K562 (cell line): ENCODE measurements at regions not wholly inside any gene's neighbourhood (a gene's known extent, or its start where the extent isn't known, plus 50 kb on each side); places are given as distances from the start of the nearest gene placed in this dataset.

Source experiments
- ATAC-seq: fragments of 200-7000 bp; cut with Tn5 transposase; 3 replicates; pipeline ENCODE4 v1.9.1; 2020; ENCODE audit warnings: moderate library complexity
- BruUV-seq: library from RNA; stranded (reverse); fragments of 400-500 nt; replicated peaks from 2 replicates; lab custom pipeline; 2021; lab: Mats Ljungman, UMichigan
- CTCF ChIA-PET: fragments of 300-600 bp; formaldehyde crosslinking; extraction: SDS; loops from one replicate; lab custom pipeline; 2021; ENCODE audit warnings: low intra/inter-chr PET ratio; lab: Yijun Ruan, JAX
- POLR2A ChIA-PET: fragments of 300-600, 350-650 bp; sonication (Branson Sonifier 250); formaldehyde crosslinking; extraction: SDS; loops from one replicate; lab custom pipeline; 2021; ENCODE audit warnings: antibody characterized with exemption, inconsistent platforms; lab: Yijun Ruan, JAX
- DNase-seq, 4 experiments: peaks; one replicate each; pipeline versions ENCODE4 v3.0.0 to v3.0.0-alpha.2; 2011 to 2018; ENCODE audit warnings: low spot score in 3 of 4, mixed read lengths in 3 of 4; ENCODE audit errors: extremely low read depth in 1 of 4
- FAIRE-seq: peaks from 2 replicates; lab custom pipeline; 2011; peaks lifted over from hg19 to GRCh38; lab: Jason Lieb, UNC
- H2AFZ ChIP-seq: 2 replicates; pipeline ENCODE4 v1.6.0; 2011; ENCODE audit warnings: low read depth, low read length, control low read depth, inconsistent platforms
- H3K27ac ChIP-seq: fragments of 200-600 bp; 3 replicates; pipeline ENCODE4 v1.8.0; 2011; ENCODE audit warnings: low read depth, mild to moderate bottlenecking, control low read depth, inconsistent platforms, low read length, moderate library complexity, mixed read lengths; ENCODE audit errors: extremely low read depth
- H3K27me3 ChIP-seq, 2 experiments: fragments of 300-600 bp in 1 of 2; 2 replicates in 1 of 2; 3 replicates in 1 of 2; pipeline versions ENCODE4 v1.6.0 to v1.8.0; 2011; ENCODE audit warnings: inconsistent platforms in 2 of 2, low read length in 2 of 2, mild to moderate bottlenecking in 1 of 2, mixed read lengths in 1 of 2, moderate library complexity in 1 of 2; ENCODE audit not compliant: control insufficient read depth in 2 of 2, insufficient read depth in 2 of 2
- H3K36me3 ChIP-seq: fragments of 300-600 bp; 3 replicates; pipeline ENCODE4 v1.8.0; 2011; ENCODE audit warnings: mild to moderate bottlenecking, low read length, inconsistent platforms; ENCODE audit not compliant: control insufficient read depth, insufficient read depth
- H3K4me1 ChIP-seq, 2 experiments: fragments of 200-600 bp in 1 of 2; replicated peaks in 1 of 2; 2 replicates in 1 of 2; 3 replicates in 1 of 2; pipeline versions ENCODE4 v1.5.1 to v1.8.0; 2011; ENCODE audit warnings: inconsistent platforms in 2 of 2, low read length in 2 of 2, mild to moderate bottlenecking in 1 of 2, mixed read lengths in 1 of 2, moderate library complexity in 1 of 2; ENCODE audit not compliant: control insufficient read depth in 2 of 2, insufficient read depth in 2 of 2
- H3K4me2 ChIP-seq: 2 replicates; pipeline ENCODE4 v1.6.1; 2011; ENCODE audit warnings: low read length, control low read depth, inconsistent platforms, mixed read lengths; ENCODE audit not compliant: insufficient read depth
- H3K4me3 ChIP-seq: fragments of 200-600 bp; sonication (generic), shearing (Covaris generic); 2 replicates; pipeline ENCODE4 v1.5.1; 2016; ENCODE audit warnings: control low read depth, inconsistent platforms
- H3K79me2 ChIP-seq: fragments of 200-600 bp; 3 replicates; pipeline ENCODE4 v1.8.0; 2011; ENCODE audit warnings: low read length, inconsistent platforms; ENCODE audit not compliant: control insufficient read depth, insufficient read depth
- H3K9ac ChIP-seq, 2 experiments: 2 replicates each; pipeline versions ENCODE4 v1.6.0 to v1.6.1; 2011; ENCODE audit warnings: low read depth in 2 of 2, low read length in 2 of 2, control low read depth in 1 of 2, inconsistent platforms in 1 of 2, mild to moderate bottlenecking in 1 of 2, mixed read lengths in 1 of 2; ENCODE audit not compliant: insufficient read depth in 1 of 2
- H3K9me1 ChIP-seq: one replicate; pipeline ENCODE4 v1.6.0; 2011; ENCODE audit warnings: inconsistent platforms, mild to moderate bottlenecking, low read length, moderate library complexity; ENCODE audit not compliant: control insufficient read depth, insufficient read depth
- H3K9me3 ChIP-seq: replicated peaks from 2 replicates; pipeline ENCODE4 v1.5.1; 2011; ENCODE audit warnings: low read depth, low read length, inconsistent platforms; ENCODE audit not compliant: control insufficient read depth, insufficient read depth
- H4K20me1 ChIP-seq: replicated peaks from 2 replicates; pipeline ENCODE4 v1.6.1; 2011; ENCODE audit warnings: low read length, inconsistent platforms, mixed read lengths; ENCODE audit not compliant: control insufficient read depth, insufficient read depth
- ATF3 ChIP-seq, 2 experiments: fragments of 450-650 bp in 1 of 2; sonication (generic) in 1 of 2; formaldehyde crosslinking in 1 of 2; IDR thresholded peaks in 1 of 2; conservative IDR thresholded peaks in 1 of 2; 2 replicates each; pipeline versions ENCODE4 v1.6.1 to v1.8.1; 2016 to 2023; ENCODE audit warnings: mild to moderate bottlenecking in 2 of 2, moderate library complexity in 2 of 2, inconsistent platforms in 1 of 2, missing genetic modification reagents in 1 of 2
- EP300 ChIP-seq: IDR thresholded peaks from 2 replicates; pipeline ENCODE4 v1.6.1; 2012; ENCODE audit warnings: low read length, improper control_type of control experiment
- MAFK ChIP-seq: IDR thresholded peaks from 2 replicates; pipeline ENCODE4 v1.6.1; 2011; ENCODE audit warnings: low read length, improper control_type of control experiment
- MXD1 ChIP-seq: fragments of 250-450 bp; sonication (Bioruptor Pico); IDR thresholded peaks from 2 replicates; pipeline ENCODE4 v1.8.0; 2021; ENCODE audit warnings: borderline replicate concordance, mild to moderate bottlenecking, moderate library complexity; ENCODE audit not compliant: poor library complexity, severe bottlenecking
- NEUROD1 ChIP-seq: fragments of 150-350 bp; IDR thresholded peaks from 2 replicates; pipeline ENCODE4 v1.6.1; 2014; ENCODE audit warnings: borderline replicate concordance, low read length, low read depth; ENCODE audit not compliant: partially characterized antibody
- SMAD1 ChIP-seq: fragments of 150-350 bp; IDR thresholded peaks from 2 replicates; pipeline ENCODE4 v1.6.1; 2014; ENCODE audit warnings: low read length, low read depth; ENCODE audit not compliant: partially characterized antibody
- ZBTB5 ChIP-seq: fragments of 450-650 bp; IDR thresholded peaks from 2 replicates; pipeline ENCODE4 v1.6.1; 2017; ENCODE audit warnings: antibody characterized with exemption
- ZNF3 ChIP-seq: fragments of 250-450 bp; sonication (Bioruptor Pico); IDR thresholded peaks from 2 replicates; pipeline ENCODE4 v1.5.0; 2021; ENCODE audit warnings: mild to moderate bottlenecking, moderate library complexity
- in situ Hi-C: fragments of 300-500 bp; cut with MboI; formaldehyde crosslinking; loops from 4 replicates; pipeline ENCODE4 v1.15.0; 2018; ENCODE audit warnings: inconsistent platforms, mixed read lengths
- intact Hi-C: fragments of 100-400 bp; cut with micrococcal nuclease; formaldehyde crosslinking; loops from 2 replicates; pipeline ENCODE4 v1.14.2; 2022

GRCh38 chr4:120617171-120617570 is 305.4 kb downstream of the PRDM5 start:
- Histone ChIP-seq H3K9me3 (no peaks in the 10 kb centered on the region), H3K4me3 (no peak overlapping the region), H3K79me2 (no peaks in the 10 kb centered on the region), H3K36me3 (no peaks in the 10 kb centered on the region), H4K20me1 (no peaks in the 10 kb centered on the region), H2AFZ (no peak overlapping the region), H3K9me1 (no peaks in the 10 kb centered on the region), H3K4me2 (no peak overlapping the region), H3K27ac (no peak overlapping the region), H3K9ac (no peak overlapping the region), H3K27me3 (no peaks in the 10 kb centered on the region), H3K4me1 (no peaks in the 10 kb centered on the region)
- intact Hi-C loops = no loop called here
- no TSS peak for BruUV-seq
- DNase-seq (no peak), FAIRE-seq (no peak), ATAC-seq (no peak)
- CTCF ChIA-PET = no interaction called here
- POLR2A ChIA-PET = no interaction called here
- in situ Hi-C loops = no loop called here
- no peak for TF ChIP-seq NEUROD1
- TF ChIP-seq ZNF3 (CRISPR knock-in tag) = no peak
- TF ChIP-seq ZBTB5 = no peak
- TF ChIP-seq SMAD1 = no peak
- no peak for TF ChIP-seq MXD1
- no peak for TF ChIP-seq ATF3 (IDR thresholded peaks at IDR 0.05)
- no peak for TF ChIP-seq ATF3 (CRISPR knock-in tag; conservative IDR thresholded peaks at IDR 0.05)
- TF ChIP-seq MAFK = no peak
- no peak for TF ChIP-seq EP300
